Esophagus muscularis mucosa (tissue), 3 donors: ENCODE measurements at regions not wholly inside any gene's neighbourhood (a gene's known extent, or its start where the extent isn't known, plus 50 kb on each side); places are given as distances from the start of the nearest gene placed in this dataset.

Experiments used
- POLR2A ChIP-seq: fragments of 450-650 bp; IDR thresholded peaks from one replicate; pipeline ENCODE4 v1.6.1; 2017; ENCODE audit warnings: antibody characterized with exemption, moderate library complexity, mild to moderate bottlenecking, low read depth
- POLR2AphosphoS5 ChIP-seq, 2 donors: sonication (generic); formaldehyde crosslinking; IDR thresholded peaks; one replicate each; pipeline ENCODE4 v1.6.1; 2017; ENCODE audit warnings: antibody characterized with exemption in 2 of 2
- TF ChIP-seq, protein P1 (sequence below), 3 experiments: fragments of 200-600 bp in 2 of 3; fragments of 450-650 bp in 1 of 3; sonication (generic) in 2 of 3; IDR thresholded peaks; one replicate each; pipeline ENCODE4 v1.5.1; 2017 to 2019; ENCODE audit warnings: antibody characterized with exemption in 3 of 3, mild to moderate bottlenecking in 2 of 3, moderate library complexity in 1 of 3

DNA sequence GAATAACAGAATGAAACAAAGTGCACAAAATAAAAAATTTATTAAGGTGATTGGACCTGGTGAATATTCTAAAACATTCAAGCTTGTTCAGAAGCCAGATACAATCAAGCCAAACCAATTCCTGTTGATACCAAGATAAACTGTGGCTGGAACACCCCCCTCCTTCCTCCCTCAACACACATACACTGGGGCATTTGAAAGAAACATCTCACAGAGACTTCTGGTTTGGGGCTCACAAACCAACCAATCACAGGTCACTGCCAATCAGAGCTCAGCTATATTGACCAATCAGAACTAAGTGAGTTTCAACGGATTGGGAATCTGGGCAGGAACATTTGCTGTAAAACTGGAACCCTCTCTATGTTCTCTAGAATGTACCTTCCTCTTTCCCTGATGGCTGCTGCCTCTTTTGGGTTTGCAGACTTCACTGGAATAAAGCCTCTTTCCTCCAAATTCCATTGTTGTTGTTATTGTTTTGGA is 340.6 kb upstream of the GOLIM4 start:
- TF ChIP-seq, protein P1, sequence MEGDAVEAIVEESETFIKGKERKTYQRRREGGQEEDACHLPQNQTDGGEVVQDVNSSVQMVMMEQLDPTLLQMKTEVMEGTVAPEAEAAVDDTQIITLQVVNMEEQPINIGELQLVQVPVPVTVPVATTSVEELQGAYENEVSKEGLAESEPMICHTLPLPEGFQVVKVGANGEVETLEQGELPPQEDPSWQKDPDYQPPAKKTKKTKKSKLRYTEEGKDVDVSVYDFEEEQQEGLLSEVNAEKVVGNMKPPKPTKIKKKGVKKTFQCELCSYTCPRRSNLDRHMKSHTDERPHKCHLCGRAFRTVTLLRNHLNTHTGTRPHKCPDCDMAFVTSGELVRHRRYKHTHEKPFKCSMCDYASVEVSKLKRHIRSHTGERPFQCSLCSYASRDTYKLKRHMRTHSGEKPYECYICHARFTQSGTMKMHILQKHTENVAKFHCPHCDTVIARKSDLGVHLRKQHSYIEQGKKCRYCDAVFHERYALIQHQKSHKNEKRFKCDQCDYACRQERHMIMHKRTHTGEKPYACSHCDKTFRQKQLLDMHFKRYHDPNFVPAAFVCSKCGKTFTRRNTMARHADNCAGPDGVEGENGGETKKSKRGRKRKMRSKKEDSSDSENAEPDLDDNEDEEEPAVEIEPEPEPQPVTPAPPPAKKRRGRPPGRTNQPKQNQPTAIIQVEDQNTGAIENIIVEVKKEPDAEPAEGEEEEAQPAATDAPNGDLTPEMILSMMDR (IDR thresholded peaks at IDR 0.05), result no peak
- TF ChIP-seq POLR2A, result no peak
- no peak for TF ChIP-seq POLR2AphosphoS5 (IDR thresholded peaks at IDR 0.05)
